Neural cell (in vitro differentiated cells): ENCODE measurements at regions not wholly inside any gene's neighbourhood (a gene's known extent, or its start where the extent isn't known, plus 50 kb on each side); places are given as distances from the start of the nearest gene placed in this dataset.

ENCODE experiments used
- H2AFZ ChIP-seq: fragments of 200-600, 300-800 bp; sonication (generic), shearing (Covaris generic); 2 replicates; pipeline ENCODE4 v1.6.0; 2014; ENCODE audit warnings: low read depth, mild to moderate bottlenecking, antibody characterized with exemption, low read length, moderate library complexity
- H3F3A ChIP-seq: fragments of 200-600 bp; shearing (Covaris generic); 2 replicates; pipeline ENCODE4 v1.6.1; 2016; ENCODE audit warnings: mild to moderate bottlenecking, moderate library complexity, mixed read lengths, antibody characterized with exemption, low read length; ENCODE audit not compliant: insufficient read depth, poor library complexity, severe bottlenecking
- H3K27ac ChIP-seq: fragments of 200-600, 300-800 bp; sonication (generic), shearing (Covaris generic); 2 replicates; pipeline ENCODE4 v1.5.1; 2014; ENCODE audit warnings: mild to moderate bottlenecking, low read length, moderate library complexity
- H3K27me3 ChIP-seq: fragments of 300-800, 200-600 bp; sonication (generic), shearing (Covaris generic); 2 replicates; pipeline ENCODE4 v1.6.0; 2014; ENCODE audit warnings: mild to moderate bottlenecking, low read depth, low read length, moderate library complexity; ENCODE audit not compliant: insufficient read depth
- H3K36me3 ChIP-seq: fragments of 300-800, 200-600 bp; sonication (generic), shearing (Covaris generic); 2 replicates; pipeline ENCODE4 v1.5.1; 2014; ENCODE audit warnings: mild to moderate bottlenecking, antibody characterized with exemption, low read length, moderate library complexity; ENCODE audit not compliant: insufficient read depth
- H3K4me2 ChIP-seq: fragments of 300-800, 200-600 bp; sonication (generic), shearing (Covaris generic); 2 replicates; pipeline ENCODE4 v1.6.0; 2014; ENCODE audit warnings: mild to moderate bottlenecking, low read length
- H3K4me3 ChIP-seq: fragments of 300-800, 200-600 bp; sonication (generic), shearing (Covaris generic); 2 replicates; pipeline ENCODE4 v1.5.1; 2014; ENCODE audit warnings: mild to moderate bottlenecking, low read length, moderate library complexity
- H3K79me2 ChIP-seq: fragments of 200-600 bp; shearing (Covaris generic); replicated peaks from 2 replicates; pipeline ENCODE4 v1.6.0; 2014; ENCODE audit warnings: mild to moderate bottlenecking, low read length, moderate library complexity; ENCODE audit not compliant: insufficient read depth
- H3K9ac ChIP-seq: fragments of 300-800, 200-600 bp; sonication (generic), shearing (Covaris generic); 2 replicates; pipeline ENCODE4 v1.6.1; 2016; ENCODE audit warnings: mild to moderate bottlenecking, low read length, mixed read lengths
- H3K9me2 ChIP-seq: fragments of 200-600 bp; shearing (Covaris generic); 2 replicates; pipeline ENCODE4 v1.6.1; 2016; ENCODE audit warnings: mild to moderate bottlenecking, low read length, mixed read lengths; ENCODE audit not compliant: insufficient read depth
- H3K9me3 ChIP-seq: fragments of 200-600, 300-800 bp; sonication (generic), shearing (Covaris generic); 2 replicates; pipeline ENCODE4 v1.6.1; 2016; ENCODE audit warnings: mild to moderate bottlenecking, mixed run types, low read length, moderate library complexity, mixed read lengths
- H4K20me1 ChIP-seq: fragments of 200-600 bp; shearing (Covaris generic); 2 replicates; pipeline ENCODE4 v1.6.1; 2016; ENCODE audit warnings: mild to moderate bottlenecking, mixed run types; ENCODE audit not compliant: insufficient read depth
- EP300 ChIP-seq: fragments of 450-650 bp; conservative IDR thresholded peaks from 2 replicates; pipeline ENCODE4 v1.6.1; 2014; ENCODE audit warnings: antibody characterized with exemption, mild to moderate bottlenecking, moderate library complexity; ENCODE audit not compliant: poor library complexity, severe bottlenecking
- EZH2 ChIP-seq: fragments of 200-600, 300-800 bp; shearing (Covaris generic), sonication (generic); IDR thresholded peaks from 2 replicates; pipeline ENCODE4 v1.6.1; 2014; ENCODE audit warnings: antibody characterized with exemption, low read length, borderline replicate concordance, mild to moderate bottlenecking; ENCODE audit not compliant: insufficient read depth, poor library complexity, severe bottlenecking
- MXI1 ChIP-seq: fragments of 450-650 bp; conservative IDR thresholded peaks from 2 replicates; pipeline ENCODE4 v1.6.1; 2014; ENCODE audit warnings: antibody characterized with exemption, mild to moderate bottlenecking; ENCODE audit not compliant: poor library complexity, severe bottlenecking
- POLR2AphosphoS5 ChIP-seq: IDR thresholded peaks from 2 replicates; pipeline ENCODE4 v1.6.1; 2012
- RAD21 ChIP-seq: fragments of 450-650 bp; conservative IDR thresholded peaks from 2 replicates; pipeline ENCODE4 v1.6.1; 2014; ENCODE audit warnings: antibody characterized with exemption, mild to moderate bottlenecking, moderate library complexity
- SMC3 ChIP-seq: fragments of 450-650 bp; conservative IDR thresholded peaks from 2 replicates; pipeline ENCODE4 v1.6.1; 2014; ENCODE audit warnings: antibody characterized with exemption, mild to moderate bottlenecking, moderate library complexity; ENCODE audit not compliant: poor library complexity
- TAF1 ChIP-seq: IDR thresholded peaks from 2 replicates; pipeline ENCODE4 v1.6.1; 2012; ENCODE audit warnings: low read depth
- TF ChIP-seq, protein P1 (sequence below): IDR thresholded peaks from 2 replicates; pipeline ENCODE4 v1.6.1; 2012; ENCODE audit warnings: borderline replicate concordance
- TF ChIP-seq, protein P2 (sequence below): fragments of 450-650 bp; IDR thresholded peaks from 2 replicates; pipeline ENCODE4 v1.5.1; 2014; ENCODE audit warnings: antibody characterized with exemption, mild to moderate bottlenecking, moderate library complexity; ENCODE audit not compliant: poor library complexity, severe bottlenecking

DNA sequence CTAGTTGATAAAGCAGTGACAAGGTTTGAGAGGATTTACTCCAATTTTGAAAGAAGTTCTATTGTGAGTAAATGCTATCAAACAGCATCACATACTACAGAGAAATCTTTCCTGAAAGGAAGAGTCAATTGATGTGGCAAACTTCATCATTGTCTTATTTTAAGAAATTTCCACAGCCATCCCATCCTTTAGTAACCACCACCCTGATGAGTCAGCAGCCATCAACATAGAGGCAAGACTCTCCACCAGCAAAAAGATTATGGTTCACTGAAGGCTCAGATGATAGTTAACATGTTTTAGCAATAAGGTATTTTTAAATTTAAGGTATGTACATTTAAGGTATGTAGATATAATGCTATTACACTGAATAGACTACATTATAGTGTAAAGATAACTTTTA lies 122.1 kb upstream of the ARHGAP5 start:
- Histone ChIP-seq H3K79me2 (no peaks in the 10 kb centered on the region), H3K4me2 (no peak overlapping the region), H3K27ac (no peak overlapping the region), H3K4me3 (no peak overlapping the region), H3K27me3 (no peaks in the 10 kb centered on the region), H3K9ac (no peak overlapping the region), H3F3A (no peaks in the 10 kb centered on the region), H2AFZ (no peak overlapping the region), H3K9me3 (no peaks in the 10 kb centered on the region), H4K20me1 (no peaks in the 10 kb centered on the region), H3K9me2 (no peaks in the 10 kb centered on the region), H3K36me3 (no peaks in the 10 kb centered on the region)
- TF ChIP-seq SMC3, result no peak

- H3K9me3 ChIP-seq, result no peaks in the 10 kb centered on the region
- H3K27ac ChIP-seq, result no peak overlapping the region
- TF ChIP-seq EZH2, result no peak
- no peak for TF ChIP-seq EP300
- TF ChIP-seq, protein P1, sequence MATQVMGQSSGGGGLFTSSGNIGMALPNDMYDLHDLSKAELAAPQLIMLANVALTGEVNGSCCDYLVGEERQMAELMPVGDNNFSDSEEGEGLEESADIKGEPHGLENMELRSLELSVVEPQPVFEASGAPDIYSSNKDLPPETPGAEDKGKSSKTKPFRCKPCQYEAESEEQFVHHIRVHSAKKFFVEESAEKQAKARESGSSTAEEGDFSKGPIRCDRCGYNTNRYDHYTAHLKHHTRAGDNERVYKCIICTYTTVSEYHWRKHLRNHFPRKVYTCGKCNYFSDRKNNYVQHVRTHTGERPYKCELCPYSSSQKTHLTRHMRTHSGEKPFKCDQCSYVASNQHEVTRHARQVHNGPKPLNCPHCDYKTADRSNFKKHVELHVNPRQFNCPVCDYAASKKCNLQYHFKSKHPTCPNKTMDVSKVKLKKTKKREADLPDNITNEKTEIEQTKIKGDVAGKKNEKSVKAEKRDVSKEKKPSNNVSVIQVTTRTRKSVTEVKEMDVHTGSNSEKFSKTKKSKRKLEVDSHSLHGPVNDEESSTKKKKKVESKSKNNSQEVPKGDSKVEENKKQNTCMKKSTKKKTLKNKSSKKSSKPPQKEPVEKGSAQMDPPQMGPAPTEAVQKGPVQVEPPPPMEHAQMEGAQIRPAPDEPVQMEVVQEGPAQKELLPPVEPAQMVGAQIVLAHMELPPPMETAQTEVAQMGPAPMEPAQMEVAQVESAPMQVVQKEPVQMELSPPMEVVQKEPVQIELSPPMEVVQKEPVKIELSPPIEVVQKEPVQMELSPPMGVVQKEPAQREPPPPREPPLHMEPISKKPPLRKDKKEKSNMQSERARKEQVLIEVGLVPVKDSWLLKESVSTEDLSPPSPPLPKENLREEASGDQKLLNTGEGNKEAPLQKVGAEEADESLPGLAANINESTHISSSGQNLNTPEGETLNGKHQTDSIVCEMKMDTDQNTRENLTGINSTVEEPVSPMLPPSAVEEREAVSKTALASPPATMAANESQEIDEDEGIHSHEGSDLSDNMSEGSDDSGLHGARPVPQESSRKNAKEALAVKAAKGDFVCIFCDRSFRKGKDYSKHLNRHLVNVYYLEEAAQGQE, result no peak
- no peak for TF ChIP-seq MXI1
- no peak for TF ChIP-seq POLR2AphosphoS5
- no peak for TF ChIP-seq RAD21
- no peak for TF ChIP-seq SMC3
- no peak for TF ChIP-seq TAF1
- TF ChIP-seq, protein P2, sequence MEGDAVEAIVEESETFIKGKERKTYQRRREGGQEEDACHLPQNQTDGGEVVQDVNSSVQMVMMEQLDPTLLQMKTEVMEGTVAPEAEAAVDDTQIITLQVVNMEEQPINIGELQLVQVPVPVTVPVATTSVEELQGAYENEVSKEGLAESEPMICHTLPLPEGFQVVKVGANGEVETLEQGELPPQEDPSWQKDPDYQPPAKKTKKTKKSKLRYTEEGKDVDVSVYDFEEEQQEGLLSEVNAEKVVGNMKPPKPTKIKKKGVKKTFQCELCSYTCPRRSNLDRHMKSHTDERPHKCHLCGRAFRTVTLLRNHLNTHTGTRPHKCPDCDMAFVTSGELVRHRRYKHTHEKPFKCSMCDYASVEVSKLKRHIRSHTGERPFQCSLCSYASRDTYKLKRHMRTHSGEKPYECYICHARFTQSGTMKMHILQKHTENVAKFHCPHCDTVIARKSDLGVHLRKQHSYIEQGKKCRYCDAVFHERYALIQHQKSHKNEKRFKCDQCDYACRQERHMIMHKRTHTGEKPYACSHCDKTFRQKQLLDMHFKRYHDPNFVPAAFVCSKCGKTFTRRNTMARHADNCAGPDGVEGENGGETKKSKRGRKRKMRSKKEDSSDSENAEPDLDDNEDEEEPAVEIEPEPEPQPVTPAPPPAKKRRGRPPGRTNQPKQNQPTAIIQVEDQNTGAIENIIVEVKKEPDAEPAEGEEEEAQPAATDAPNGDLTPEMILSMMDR, result no peak
- no peaks in the 10 kb centered on the region for H3K9me2 ChIP-seq
- no peak overlapping the region for H3K4me3 ChIP-seq
- H3K36me3 ChIP-seq, result no peaks in the 10 kb centered on the region
- H3K27me3 ChIP-seq, result no peaks in the 10 kb centered on the region
- H4K20me1 ChIP-seq, result no peaks in the 10 kb centered on the region
- no peak overlapping the region for H3K9ac ChIP-seq
- H3F3A ChIP-seq, result no peaks in the 10 kb centered on the region
- no peaks in the 10 kb centered on the region for H3K79me2 ChIP-seq
- no peak overlapping the region for H3K4me2 ChIP-seq
- no peak overlapping the region for H2AFZ ChIP-seq
These were observed 121.0 kb upstream of the ARHGAP5 start for GRCh38 chr14:31955936-31956579.
